ENCODE measurements at regions not wholly inside any gene's neighbourhood (a gene's known extent, or its start where the extent isn't known, plus 50 kb on each side); places are given as distances from the start of the nearest gene placed in this dataset.

- TF ChIP-seq CTCF (IDR thresholded peaks at IDR 0.05) = no peak
- TF ChIP-seq TCF7L2 (IDR thresholded peaks at IDR 0.05; ENCODE audit: low read depth, low read length) = no peak
- no peak for TF ChIP-seq POLR2AphosphoS5 (IDR thresholded peaks at IDR 0.05; ENCODE audit: low read depth, low read length)
These were observed 192.5 kb upstream of the ECI2 start for GRCh38 chr6:4327841-4328240.

All from Panc1 (cell line).